DMS79 (cell line): ENCODE measurements at regions not wholly inside any gene's neighbourhood (a gene's known extent, or its start where the extent isn't known, plus 50 kb on each side); places are given as distances from the start of the nearest gene placed in this dataset.

Source experiments
- DNase-seq: peaks from one replicate; lab custom pipeline; 2025; lab: John Stamatoyannopoulos, UW

GRCh38 chr10:22766693-22767092 is 52.3 kb upstream of the PIP4K2A start:
- no peak for DNase-seq

- no peak for DNase-seq
These were observed 51.5 kb upstream of the PIP4K2A start for GRCh38 chr10:22765660-22766547.

- no peak for DNase-seq
These were observed 50.3 kb upstream of the PIP4K2A start for GRCh38 chr10:22764639-22765038.
